ENCODE measurements at regions not wholly inside any gene's neighbourhood (a gene's known extent, or its start where the extent isn't known, plus 50 kb on each side); places are given as distances from the start of the nearest gene placed in this dataset.

- TF ChIP-seq EZH2 (IDR thresholded peaks at IDR 0.05) (no peak), POLR2AphosphoS5 (IDR thresholded peaks at IDR 0.05; ENCODE audit: borderline replicate concordance, low read depth, low read length) (no peak)
These were observed 70.6 kb upstream of the AUTS2 start for GRCh38 chr7:69527706-69528105.
